ENCODE measurements at regions not wholly inside any gene's neighbourhood (a gene's known extent, or its start where the extent isn't known, plus 50 kb on each side); places are given as distances from the start of the nearest gene placed in this dataset.

DNA sequence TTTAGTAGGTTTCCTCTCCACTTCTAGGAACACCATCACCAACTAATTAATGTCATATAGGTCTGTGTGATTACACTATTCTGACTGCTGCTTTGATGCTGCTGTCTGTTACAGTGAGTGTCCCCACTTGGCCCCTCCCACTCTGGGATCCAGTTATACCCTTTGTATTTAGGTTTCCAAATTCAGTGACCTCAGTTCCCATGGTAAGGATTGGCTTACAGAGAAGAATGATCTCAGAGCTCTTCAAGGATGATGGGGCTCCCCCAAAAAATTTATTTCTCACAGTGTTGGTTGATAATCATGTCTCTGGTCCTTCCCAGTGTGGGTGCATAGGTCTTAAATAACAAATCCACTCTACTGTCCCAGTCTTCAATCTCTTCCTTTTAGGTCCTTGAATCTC, 210.0 kb upstream of the MYL2 start:
- Histone ChIP-seq H3K9me3 (peaks cover 0 to 5% of the 10 kb centered on the region in 2 donors), H3K27me3 (no peaks in the 10 kb centered on the region), H3K4me3 (no peak overlapping the region), H3K36me3 (no peaks in the 10 kb centered on the region), H3K27ac (no peak overlapping the region), H3K4me1 (no peaks in the 10 kb centered on the region)
- intact Hi-C loops (cut with DNase I; ENCODE audit: low total_unique reads), result no loop called here
- TF ChIP-seq, protein P1, sequence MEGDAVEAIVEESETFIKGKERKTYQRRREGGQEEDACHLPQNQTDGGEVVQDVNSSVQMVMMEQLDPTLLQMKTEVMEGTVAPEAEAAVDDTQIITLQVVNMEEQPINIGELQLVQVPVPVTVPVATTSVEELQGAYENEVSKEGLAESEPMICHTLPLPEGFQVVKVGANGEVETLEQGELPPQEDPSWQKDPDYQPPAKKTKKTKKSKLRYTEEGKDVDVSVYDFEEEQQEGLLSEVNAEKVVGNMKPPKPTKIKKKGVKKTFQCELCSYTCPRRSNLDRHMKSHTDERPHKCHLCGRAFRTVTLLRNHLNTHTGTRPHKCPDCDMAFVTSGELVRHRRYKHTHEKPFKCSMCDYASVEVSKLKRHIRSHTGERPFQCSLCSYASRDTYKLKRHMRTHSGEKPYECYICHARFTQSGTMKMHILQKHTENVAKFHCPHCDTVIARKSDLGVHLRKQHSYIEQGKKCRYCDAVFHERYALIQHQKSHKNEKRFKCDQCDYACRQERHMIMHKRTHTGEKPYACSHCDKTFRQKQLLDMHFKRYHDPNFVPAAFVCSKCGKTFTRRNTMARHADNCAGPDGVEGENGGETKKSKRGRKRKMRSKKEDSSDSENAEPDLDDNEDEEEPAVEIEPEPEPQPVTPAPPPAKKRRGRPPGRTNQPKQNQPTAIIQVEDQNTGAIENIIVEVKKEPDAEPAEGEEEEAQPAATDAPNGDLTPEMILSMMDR (IDR thresholded peaks at IDR 0.05), result no peak
- no peak for TF ChIP-seq POLR2A (IDR thresholded peaks at IDR 0.05)
- DNase-seq, result no peak

- Histone ChIP-seq H3K36me3 (no peaks in the 10 kb centered on the region), H3K4me3 (no peak overlapping the region), H3K27ac (no peak overlapping the region), H3K4me1 (no peaks in the 10 kb centered on the region), H3K27me3 (no peaks in the 10 kb centered on the region), H3K9me3 (peaks cover 0 to 5% of the 10 kb centered on the region in 2 donors)
- no peak for TF ChIP-seq POLR2A (IDR thresholded peaks at IDR 0.05)
- TF ChIP-seq, protein P1 (IDR thresholded peaks at IDR 0.05), result no peak
- intact Hi-C loops (cut with DNase I; ENCODE audit: low total_unique reads), result no loop called here
- DNase-seq, result no peak
These were observed 208.9 kb upstream of the MYL2 start for GRCh38 chr12:111129149-111129767.

- Histone ChIP-seq H3K9me3 (no peaks in the 10 kb centered on the region), H3K27ac (no peak overlapping the region), H3K4me3 (no peak overlapping the region), H3K27me3 (no peaks in the 10 kb centered on the region), H3K4me1 (no peaks in the 10 kb centered on the region), H3K36me3 (no peaks in the 10 kb centered on the region)
- TF ChIP-seq POLR2A (IDR thresholded peaks at IDR 0.05), result no peak
- TF ChIP-seq, protein P1 (IDR thresholded peaks at IDR 0.05), result no peak
- intact Hi-C loops (cut with DNase I; ENCODE audit: low total_unique reads), result no loop called here
- no peak for DNase-seq
These were observed 206.0 kb upstream of the MYL2 start for GRCh38 chr12:111126331-111126730.

GRCh38 chr12:111124183-111124582, 203.8 kb upstream of the MYL2 start:
- no peak overlapping the region for H3K4me3 ChIP-seq
- H3K27me3 ChIP-seq, result no peaks in the 10 kb centered on the region
- intact Hi-C loops (cut with DNase I; ENCODE audit: low total_unique reads), result no loop called here
- no peaks in the 10 kb centered on the region for H3K9me3 ChIP-seq
- no peaks in the 10 kb centered on the region for H3K36me3 ChIP-seq
- H3K27ac ChIP-seq, result no peak overlapping the region
- no peak for DNase-seq
- no peak for TF ChIP-seq POLR2A (IDR thresholded peaks at IDR 0.05)
- TF ChIP-seq, protein P1 (IDR thresholded peaks at IDR 0.05), result no peak
- no peaks in the 10 kb centered on the region for H3K4me1 ChIP-seq

DNA sequence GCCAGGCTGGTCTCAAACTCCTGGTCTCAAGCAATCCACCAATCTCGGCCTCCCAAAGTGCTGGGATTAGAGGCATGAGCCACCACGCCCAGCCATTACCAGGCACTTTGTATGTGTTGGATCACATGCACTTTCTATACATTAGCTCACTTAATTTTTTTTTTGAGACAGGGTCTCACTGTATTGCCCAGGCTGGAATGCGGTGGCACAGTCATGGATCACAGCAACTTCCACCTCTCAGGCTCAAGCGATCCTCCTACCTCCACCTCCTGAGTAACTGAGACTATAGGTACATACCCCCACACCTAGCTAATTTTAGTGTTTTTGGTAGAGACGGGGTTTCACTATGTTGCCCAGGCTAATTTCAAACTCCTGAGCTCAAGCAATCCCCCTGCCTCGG, 203.0 kb upstream of the MYL2 start:
- H3K36me3 ChIP-seq, result no peaks in the 10 kb centered on the region
- no peak for DNase-seq
- no peaks in the 10 kb centered on the region for H3K4me1 ChIP-seq
- no peak overlapping the region for H3K4me3 ChIP-seq
- TF ChIP-seq, protein P1 (IDR thresholded peaks at IDR 0.05), result no peak
- TF ChIP-seq POLR2A (IDR thresholded peaks at IDR 0.05), result no peak
- intact Hi-C loops (cut with DNase I; ENCODE audit: low total_unique reads), result no loop called here
- no peaks in the 10 kb centered on the region for H3K27me3 ChIP-seq
- H3K27ac ChIP-seq, result no peak overlapping the region
- no peaks in the 10 kb centered on the region for H3K9me3 ChIP-seq

Data from uterus (tissue), 3 donors.